Trophoblast cell (in vitro differentiated cells and primary cell): ENCODE measurements at regions not wholly inside any gene's neighbourhood (a gene's known extent, or its start where the extent isn't known, plus 50 kb on each side); places are given as distances from the start of the nearest gene placed in this dataset.

ENCODE experiments used
- DNase-seq, 2 donors: peaks; one replicate each; pipeline ENCODE4 v3.0.0-alpha.2; 2016
- H2AFZ ChIP-seq: 2 replicates; pipeline ENCODE4 v1.6.1; 2013; ENCODE audit warnings: low read length, moderate library complexity, mild to moderate bottlenecking; ENCODE audit not compliant: insufficient read depth, poor library complexity
- H2AK5ac ChIP-seq: 2 replicates; pipeline ENCODE4 v1.6.1; 2013; ENCODE audit warnings: mild to moderate bottlenecking, low read length
- H2BK120ac ChIP-seq: 2 replicates; pipeline ENCODE4 v1.6.1; 2013; ENCODE audit warnings: low read length, mild to moderate bottlenecking, moderate library complexity; ENCODE audit not compliant: insufficient read depth, poor library complexity
- H2BK12ac ChIP-seq: 2 replicates; pipeline ENCODE4 v1.6.1; 2013; ENCODE audit warnings: mild to moderate bottlenecking, low read length, moderate library complexity
- H2BK5ac ChIP-seq: 2 replicates; pipeline ENCODE4 v1.6.1; 2013; ENCODE audit warnings: low read length, low read depth, moderate library complexity, mild to moderate bottlenecking; ENCODE audit not compliant: poor library complexity
- H3K14ac ChIP-seq: 2 replicates; pipeline ENCODE4 v1.6.1; 2013; ENCODE audit warnings: mild to moderate bottlenecking, low read length
- H3K18ac ChIP-seq: 2 replicates; pipeline ENCODE4 v1.6.1; 2013; ENCODE audit warnings: mild to moderate bottlenecking, low read length
- H3K23ac ChIP-seq: 2 replicates; pipeline ENCODE4 v1.6.1; 2013; ENCODE audit warnings: low read length
- H3K27ac ChIP-seq: 2 replicates; pipeline ENCODE4 v1.5.1; 2013; ENCODE audit warnings: low read depth, mild to moderate bottlenecking, inconsistent platforms, low read length, moderate library complexity
- H3K27me3 ChIP-seq: 2 replicates; pipeline ENCODE4 v1.6.1; 2013; ENCODE audit warnings: inconsistent platforms, mild to moderate bottlenecking, low read length, moderate library complexity; ENCODE audit not compliant: insufficient read depth
- H3K36me3 ChIP-seq, 2 experiments: 1 replicate in 1 of 2; 2 replicates in 1 of 2; pipeline ENCODE4 v1.6.1; 2013; ENCODE audit warnings: low read length in 2 of 2, mild to moderate bottlenecking in 2 of 2, moderate library complexity in 1 of 2; ENCODE audit not compliant: insufficient read depth in 2 of 2, control insufficient read depth in 1 of 2
- H3K4ac ChIP-seq: 2 replicates; pipeline ENCODE4 v1.6.1; 2013; ENCODE audit warnings: low read depth, mild to moderate bottlenecking, low read length, moderate library complexity
- H3K4me1 ChIP-seq, 2 experiments: 1 replicate in 1 of 2; 2 replicates in 1 of 2; pipeline ENCODE4 v1.6.1; 2013; ENCODE audit warnings: low read length in 2 of 2, mild to moderate bottlenecking in 2 of 2, moderate library complexity in 1 of 2; ENCODE audit not compliant: insufficient read depth in 2 of 2, control insufficient read depth in 1 of 2
- H3K4me2 ChIP-seq: 2 replicates; pipeline ENCODE4 v1.6.1; 2013; ENCODE audit warnings: inconsistent platforms, mild to moderate bottlenecking, low read length, moderate library complexity
- H3K4me3 ChIP-seq: 2 replicates; pipeline ENCODE4 v1.5.1; 2013; ENCODE audit warnings: mild to moderate bottlenecking, low read depth, low read length, inconsistent platforms
- H3K79me1 ChIP-seq: one replicate; pipeline ENCODE4 v1.6.1; 2013; ENCODE audit warnings: low read length
- H3K79me2 ChIP-seq: 2 replicates; pipeline ENCODE4 v1.6.1; 2013; ENCODE audit warnings: low read length, mild to moderate bottlenecking; ENCODE audit not compliant: control insufficient read depth, insufficient read depth, poor library complexity
- H3K9ac ChIP-seq: 2 replicates; pipeline ENCODE4 v1.6.1; 2013; ENCODE audit warnings: mild to moderate bottlenecking, low read length
- H3K9me3 ChIP-seq: 2 replicates; pipeline ENCODE4 v1.6.1; 2013; ENCODE audit warnings: low read depth, mild to moderate bottlenecking, control low read depth, inconsistent platforms, low read length; ENCODE audit not compliant: insufficient read depth
- H4K12ac ChIP-seq: 2 replicates; pipeline ENCODE4 v1.6.1; 2013; ENCODE audit warnings: low read depth, mild to moderate bottlenecking, low read length, moderate library complexity
- H4K8ac ChIP-seq: 2 replicates; pipeline ENCODE4 v1.6.1; 2013; ENCODE audit warnings: low read depth, mild to moderate bottlenecking, low read length, moderate library complexity
- H4K91ac ChIP-seq: one replicate; pipeline ENCODE4 v1.6.1; 2013; ENCODE audit warnings: low read depth, mild to moderate bottlenecking, low read length, moderate library complexity
- WGBS: extraction: QIAGEN DNeasy Blood & Tissue Kit; methylation state at CpG from one replicate; pipeline ENCODE4 v1.1.7; 2013; ENCODE audit warnings: missing lambda C conversion rate; ENCODE audit not compliant: insufficient read length, insufficient coverage; ENCODE audit errors: extremely low coverage; 5-methylcytosine and 5-hydroxymethylcytosine counted together

- H2AFZ ChIP-seq = no peak overlapping the region
- no peak overlapping the region for H3K4ac ChIP-seq
- H2BK12ac ChIP-seq = no peak overlapping the region
- H3K36me3 ChIP-seq = no peaks in the 10 kb centered on the region
- H3K79me1 ChIP-seq = no peaks in the 10 kb centered on the region
- H3K27me3 ChIP-seq = no peaks in the 10 kb centered on the region
- H3K9me3 ChIP-seq = no peaks in the 10 kb centered on the region
- H3K4me1 ChIP-seq = no peaks in the 10 kb centered on the region
- no peak overlapping the region for H3K9ac ChIP-seq
- no peak overlapping the region for H2AK5ac ChIP-seq
- no peak overlapping the region for H4K8ac ChIP-seq
- no peak overlapping the region for H3K27ac ChIP-seq
- no peaks in the 10 kb centered on the region for H3K79me2 ChIP-seq
- H3K23ac ChIP-seq = no peak overlapping the region
- H4K91ac ChIP-seq = no peak overlapping the region
- H3K18ac ChIP-seq = no peak overlapping the region
- no peak overlapping the region for H3K14ac ChIP-seq
- WGBS = no CpG with 5 or more reads among the region's 1 CpG
- H4K12ac ChIP-seq = no peak overlapping the region
- no peak overlapping the region for H2BK120ac ChIP-seq
- DNase-seq = no peak
- no peak overlapping the region for H2BK5ac ChIP-seq
- H3K4me3 ChIP-seq = no peak overlapping the region
- no peak overlapping the region for H3K4me2 ChIP-seq
These were observed 238.0 kb downstream of the RAB28 start for GRCh38 chr4:13246107-13246506.

- Histone ChIP-seq H3K4me3 (no peak overlapping the region), H3K23ac (no peak overlapping the region), H4K91ac (no peak overlapping the region), H3K14ac (no peak overlapping the region), H4K8ac (no peak overlapping the region), H3K36me3 (no peaks in the 10 kb centered on the region), H3K9me3 (no peaks in the 10 kb centered on the region), H3K9ac (no peak overlapping the region), H3K18ac (no peak overlapping the region), H2BK120ac (no peak overlapping the region), H3K79me1 (no peaks in the 10 kb centered on the region), H2AK5ac (no peak overlapping the region), H3K4me2 (no peak overlapping the region), H3K4me1 (no peaks in the 10 kb centered on the region), H2BK5ac (no peak overlapping the region), H3K27me3 (no peaks in the 10 kb centered on the region), H2AFZ (no peak overlapping the region), H4K12ac (no peak overlapping the region), H2BK12ac (no peak overlapping the region), H3K27ac (no peak overlapping the region), H3K79me2 (no peaks in the 10 kb centered on the region), H3K4ac (no peak overlapping the region)
- no peak for DNase-seq
- no CpG with 5 or more reads among the region's 2 CpGs for WGBS
These were observed 239.7 kb downstream of the RAB28 start for GRCh38 chr4:13244444-13244843.

GRCh38 chr4:13243152-13243551, 241.0 kb downstream of the RAB28 start:
- Histone ChIP-seq H3K27me3 (no peaks in the 10 kb centered on the region), H3K4me3 (no peak overlapping the region), H2BK5ac (no peak overlapping the region), H2AK5ac (no peak overlapping the region), H3K4ac (no peak overlapping the region), H2AFZ (no peak overlapping the region), H3K4me1 (no peaks in the 10 kb centered on the region), H3K14ac (no peak overlapping the region), H3K9me3 (no peaks in the 10 kb centered on the region), H4K12ac (no peak overlapping the region), H3K9ac (no peak overlapping the region), H3K27ac (no peak overlapping the region), H4K91ac (no peak overlapping the region), H3K36me3 (no peaks in the 10 kb centered on the region), H3K23ac (no peak overlapping the region), H2BK12ac (no peak overlapping the region), H3K18ac (no peak overlapping the region), H3K79me2 (no peaks in the 10 kb centered on the region), H3K79me1 (no peaks in the 10 kb centered on the region), H2BK120ac (no peak overlapping the region), H3K4me2 (no peak overlapping the region), H4K8ac (no peak overlapping the region)
- no peak for DNase-seq

GRCh38 chr4:13240066-13240465, 244.1 kb downstream of the RAB28 start:
- Histone ChIP-seq H3K4me2 (no peak overlapping the region), H4K8ac (no peak overlapping the region), H3K4me3 (no peak overlapping the region), H3K79me2 (no peaks in the 10 kb centered on the region), H3K4me1 (no peaks in the 10 kb centered on the region), H3K18ac (no peak overlapping the region), H3K27me3 (no peaks in the 10 kb centered on the region), H2AK5ac (no peak overlapping the region), H3K14ac (no peak overlapping the region), H4K12ac (no peak overlapping the region), H3K9me3 (no peaks in the 10 kb centered on the region), H3K23ac (no peak overlapping the region), H3K36me3 (no peaks in the 10 kb centered on the region), H4K91ac (no peak overlapping the region), H3K79me1 (no peaks in the 10 kb centered on the region), H2AFZ (no peak overlapping the region), H3K9ac (no peak overlapping the region), H3K4ac (no peak overlapping the region), H2BK5ac (no peak overlapping the region), H2BK12ac (no peak overlapping the region), H3K27ac (no peak overlapping the region), H2BK120ac (no peak overlapping the region)
- DNase-seq = no peak
- no CpG with 5 or more reads among the region's 3 CpGs for WGBS

- Histone ChIP-seq H3K79me1 (no peaks in the 10 kb centered on the region), H3K4me2 (no peak overlapping the region), H3K14ac (no peak overlapping the region), H4K91ac (no peak overlapping the region), H3K4ac (no peak overlapping the region), H3K4me1 (no peaks in the 10 kb centered on the region), H3K18ac (no peak overlapping the region), H3K27me3 (no peaks in the 10 kb centered on the region), H4K12ac (no peak overlapping the region), H3K27ac (no peak overlapping the region), H2AFZ (no peak overlapping the region), H2AK5ac (no peak overlapping the region), H2BK120ac (no peak overlapping the region), H3K36me3 (no peaks in the 10 kb centered on the region), H3K23ac (no peak overlapping the region), H3K79me2 (no peaks in the 10 kb centered on the region), H3K9me3 (no peaks in the 10 kb centered on the region), H4K8ac (no peak overlapping the region), H2BK5ac (no peak overlapping the region), H2BK12ac (no peak overlapping the region), H3K4me3 (no peak overlapping the region), H3K9ac (no peak overlapping the region)
- no peak for DNase-seq
- no CpG with 5 or more reads among the region's 2 CpGs for WGBS
These were observed 245.2 kb downstream of the RAB28 start for GRCh38 chr4:13238936-13239335.
